ENCODE measurements at regions not wholly inside any gene's neighbourhood (a gene's known extent, or its start where the extent isn't known, plus 50 kb on each side); places are given as distances from the start of the nearest gene placed in this dataset.

- TF ChIP-seq CTCF (conservative IDR thresholded peaks at IDR 0.05 in 1 of 2, IDR thresholded peaks at IDR 0.05 in 1 of 2; ENCODE audit: extremely low read depth in 1 of 2, insufficient read depth in 1 of 2, low read depth in 1 of 2, low read length in 2 of 2) = no peak
- TF ChIP-seq EZH2 (IDR thresholded peaks at IDR 0.05; ENCODE audit: borderline replicate concordance, low read length) = no peak
These were observed 297.0 kb upstream of the FAT1 start for GRCh38 chr4:187020676-187021075.

Measured in mammary epithelial cell (primary cell).